Neuronal stem cell (in vitro differentiated cells): ENCODE measurements at regions not wholly inside any gene's neighbourhood (a gene's known extent, or its start where the extent isn't known, plus 50 kb on each side); places are given as distances from the start of the nearest gene placed in this dataset.
"Not testable (repeated sequence)": the region's sequence is repeated elsewhere in the genome, so short reads cannot be mapped to it uniquely, and the experiment has no call there.

Experiments used
- DNase-seq: peaks from one replicate; pipeline ENCODE4 v3.0.0-alpha.2; 2013; ENCODE audit warnings: low spot score
- H2AFZ ChIP-seq: one replicate; pipeline ENCODE4 v1.6.1; 2013; ENCODE audit warnings: mild to moderate bottlenecking, low read length, inconsistent platforms
- H2AK5ac ChIP-seq: 2 replicates; pipeline ENCODE4 v1.6.1; 2013; ENCODE audit warnings: low read depth, mild to moderate bottlenecking, inconsistent platforms, low read length, moderate library complexity, mixed read lengths
- H2BK120ac ChIP-seq: 2 replicates; pipeline ENCODE4 v1.6.1; 2013; ENCODE audit warnings: low read depth, mild to moderate bottlenecking, inconsistent platforms, low read length, moderate library complexity, mixed read lengths
- H2BK12ac ChIP-seq: one replicate; pipeline ENCODE4 v1.6.1; 2013; ENCODE audit warnings: low read length, inconsistent platforms
- H2BK15ac ChIP-seq: 2 replicates; pipeline ENCODE4 v1.6.1; 2013; ENCODE audit warnings: mild to moderate bottlenecking, low read length, inconsistent platforms, mixed read lengths
- H2BK5ac ChIP-seq: one replicate; pipeline ENCODE4 v1.6.1; 2013; ENCODE audit warnings: inconsistent platforms, mild to moderate bottlenecking, low read length, moderate library complexity
- H3K14ac ChIP-seq: one replicate; pipeline ENCODE4 v1.6.1; 2013; ENCODE audit warnings: low read length, inconsistent platforms
- H3K18ac ChIP-seq: 2 replicates; pipeline ENCODE4 v1.6.1; 2013; ENCODE audit warnings: low read length, inconsistent platforms
- H3K23ac ChIP-seq: 2 replicates; pipeline ENCODE4 v1.6.1; 2013; ENCODE audit warnings: low read depth, mild to moderate bottlenecking, mixed read lengths, low read length, inconsistent platforms; ENCODE audit not compliant: poor library complexity
- H3K27ac ChIP-seq: replicated peaks from 3 replicates; pipeline ENCODE4 v1.5.1; 2013; ENCODE audit warnings: low read length, inconsistent platforms
- H3K27me3 ChIP-seq, 3 experiments: 2 replicates each; pipeline ENCODE4 v1.6.1; 2013; ENCODE audit warnings: low read length in 3 of 3, mild to moderate bottlenecking in 2 of 3, inconsistent platforms in 1 of 3, low read depth in 1 of 3, mixed read lengths in 1 of 3, moderate library complexity in 1 of 3; ENCODE audit not compliant: control insufficient read depth in 3 of 3, insufficient read depth in 3 of 3
- H3K36me3 ChIP-seq, 2 donors: replicated peaks in 1 of 2; 2 replicates each; pipeline ENCODE4 v1.6.1; 2013; ENCODE audit warnings: low read length in 2 of 2; ENCODE audit not compliant: control insufficient read depth in 2 of 2, insufficient read depth in 2 of 2
- H3K4ac ChIP-seq: 2 replicates; pipeline ENCODE4 v1.6.1; 2013; ENCODE audit warnings: inconsistent platforms, mild to moderate bottlenecking, low read length, moderate library complexity
- H3K4me1 ChIP-seq, 2 donors: 1 replicate in 1 of 2; 2 replicates in 1 of 2; pipeline ENCODE4 v1.6.1; 2013; ENCODE audit warnings: low read length in 2 of 2, low read depth in 1 of 2; ENCODE audit not compliant: control insufficient read depth in 2 of 2, insufficient read depth in 1 of 2
- H3K4me2 ChIP-seq: one replicate; pipeline ENCODE4 v1.6.1; 2013; ENCODE audit warnings: mild to moderate bottlenecking, low read length, inconsistent platforms; ENCODE audit not compliant: insufficient read depth, poor library complexity, severe bottlenecking
- H3K4me3 ChIP-seq, 2 donors: 2 replicates each; pipeline ENCODE4 v1.5.1; 2013; ENCODE audit warnings: low read length in 2 of 2, mild to moderate bottlenecking in 2 of 2, inconsistent platforms in 1 of 2, moderate library complexity in 1 of 2
- H3K79me1 ChIP-seq: one replicate; pipeline ENCODE4 v1.6.1; 2013; ENCODE audit warnings: low read depth, mild to moderate bottlenecking, inconsistent platforms, low read length, moderate library complexity
- H3K9ac ChIP-seq: one replicate; pipeline ENCODE4 v1.6.1; 2013; ENCODE audit warnings: mild to moderate bottlenecking, low read depth, low read length, inconsistent platforms; ENCODE audit not compliant: poor library complexity
- H3K9me3 ChIP-seq, 2 donors: replicated peaks in 1 of 2; 2 replicates each; pipeline versions ENCODE3 to v1.6.1; 2013; ENCODE audit warnings: low read length in 2 of 2, mild to moderate bottlenecking in 2 of 2, inconsistent platforms in 1 of 2, low read depth in 1 of 2, mixed read lengths in 1 of 2, moderate library complexity in 1 of 2; ENCODE audit not compliant: control insufficient read depth in 2 of 2, insufficient read depth in 1 of 2
- H4K8ac ChIP-seq: one replicate; pipeline ENCODE4 v1.6.1; 2013; ENCODE audit warnings: low read depth, mild to moderate bottlenecking, inconsistent platforms, low read length, moderate library complexity
- H4K91ac ChIP-seq: one replicate; pipeline ENCODE4 v1.6.1; 2013; ENCODE audit warnings: low read length, low read depth, mild to moderate bottlenecking, inconsistent platforms; ENCODE audit not compliant: poor library complexity
- WGBS, 2 donors: extraction: QIAGEN DNeasy Blood & Tissue Kit; methylation state at CpG; one replicate each; pipeline ENCODE4 v1.1.7; 2013; ENCODE audit warnings: missing lambda C conversion rate in 2 of 2, mixed read lengths in 1 of 2; ENCODE audit not compliant: insufficient read length in 2 of 2, insufficient replicate concordance in 1 of 2; ENCODE audit errors: extremely low coverage in 2 of 2; 5-methylcytosine and 5-hydroxymethylcytosine counted together

- Histone ChIP-seq H3K9ac (no peak overlapping the region), H3K36me3 (no peaks in the 10 kb centered on the region), H4K8ac (no peak overlapping the region), H3K4ac (no peak overlapping the region), H3K27me3 (no peaks in the 10 kb centered on the region), H4K91ac (no peak overlapping the region), H2BK5ac (no peak overlapping the region), H3K18ac (no peak overlapping the region), H2AFZ (no peak overlapping the region), H2BK120ac (no peak overlapping the region), H3K23ac (no peak overlapping the region), H3K4me1 (no peaks in the 10 kb centered on the region), H3K27ac (no peak overlapping the region), H3K14ac (no peak overlapping the region), H3K79me1 (no peaks in the 10 kb centered on the region), H3K4me2 (no peak overlapping the region), H2AK5ac (no peak overlapping the region), H3K9me3 (no peaks in the 10 kb centered on the region), H3K4me3 (no peak overlapping the region), H2BK12ac (no peak overlapping the region), H2BK15ac (no peak overlapping the region)
- WGBS, 2 donors: no CpG with 5 or more reads among the region's 4 CpGs
- DNase-seq: no peak
Measured at GRCh38 chrX:82782014-82782413, 726.1 kb upstream of the POU3F4 start.

GRCh38 chrX:82812902-82813301, 695.2 kb upstream of the POU3F4 start:
- H2BK15ac ChIP-seq: not testable (repeated sequence)

GRCh38 chrX:82813671-82814078, 694.4 kb upstream of the POU3F4 start:
- Histone ChIP-seq H3K27ac (no peak overlapping the region), H2BK15ac (no peak overlapping the region)

More at GRCh38 chrX:82812902-82813301, 695.2 kb upstream of the POU3F4 start:
- not testable (repeated sequence) for H4K91ac ChIP-seq, H2AFZ ChIP-seq, H3K4me2 ChIP-seq, H3K18ac ChIP-seq, H3K14ac ChIP-seq, H2BK120ac ChIP-seq, H3K9ac ChIP-seq, H3K4ac ChIP-seq, H3K36me3 ChIP-seq, H3K23ac ChIP-seq, H3K4me1 ChIP-seq, H3K4me3 ChIP-seq, H3K27me3 ChIP-seq, DNase-seq, H2AK5ac ChIP-seq, H4K8ac ChIP-seq, H2BK5ac ChIP-seq, H3K79me1 ChIP-seq, H2BK12ac ChIP-seq, H3K27ac ChIP-seq, H3K9me3 ChIP-seq
- no CpG with 5 or more reads among the region's 5 CpGs for WGBS, 2 donors

GRCh38 chrX:82816001-82816400, 692.1 kb upstream of the POU3F4 start:
- Histone ChIP-seq H3K79me1 (no peaks in the 10 kb centered on the region), H3K9ac (no peak overlapping the region), H3K4me1 (no peaks in the 10 kb centered on the region), H2BK15ac (no peak overlapping the region), H4K91ac (no peak overlapping the region), H2BK12ac (no peak overlapping the region), H3K36me3 (no peaks in the 10 kb centered on the region), H4K8ac (no peak overlapping the region), H3K4me3 (no peak overlapping the region), H3K9me3 (no peaks in the 10 kb centered on the region), H3K27me3 (no peaks in the 10 kb centered on the region), H3K4ac (no peak overlapping the region), H3K4me2 (no peak overlapping the region), H3K23ac (no peak overlapping the region), H2AK5ac (no peak overlapping the region), H2BK5ac (no peak overlapping the region), H3K14ac (no peak overlapping the region), H3K27ac (no peak overlapping the region), H2BK120ac (no peak overlapping the region), H2AFZ (no peak overlapping the region), H3K18ac (no peak overlapping the region)
- no peak for DNase-seq
- WGBS, 2 donors: no CpG with 5 or more reads among the region's 3 CpGs

More at GRCh38 chrX:82813671-82814078, 694.4 kb upstream of the POU3F4 start:
- no peak overlapping the region for H2BK5ac ChIP-seq
- H3K9ac ChIP-seq: no peak overlapping the region
- no peak overlapping the region for H3K4me2 ChIP-seq
- H4K91ac ChIP-seq: no peak overlapping the region
- no peaks in the 10 kb centered on the region for H3K79me1 ChIP-seq
- no peak overlapping the region for H3K4ac ChIP-seq
- no peak overlapping the region for H2BK120ac ChIP-seq
- no peak overlapping the region for H2AK5ac ChIP-seq
- no peak overlapping the region for H3K4me3 ChIP-seq
- no peaks in the 10 kb centered on the region for H3K4me1 ChIP-seq
- WGBS, 2 donors: no CpG with 5 or more reads among the region's 1 CpG
- no peak for DNase-seq
- no peak overlapping the region for H3K18ac ChIP-seq
- no peak overlapping the region for H3K23ac ChIP-seq
- no peak overlapping the region for H3K14ac ChIP-seq
- no peak overlapping the region for H2AFZ ChIP-seq
- H4K8ac ChIP-seq: no peak overlapping the region
- no peaks in the 10 kb centered on the region for H3K27me3 ChIP-seq
- H2BK12ac ChIP-seq: no peak overlapping the region
- H3K36me3 ChIP-seq: no peaks in the 10 kb centered on the region
- no peaks in the 10 kb centered on the region for H3K9me3 ChIP-seq
